GM23248 (cell line): ENCODE measurements at regions not wholly inside any gene's neighbourhood (a gene's known extent, or its start where the extent isn't known, plus 50 kb on each side); places are given as distances from the start of the nearest gene placed in this dataset.
A peak's percentile ranks its signal among the peaks of the same experiment; 100 is the strongest.

ENCODE experiments used
- DNase-seq: peaks from one replicate; pipeline ENCODE4 v3.0.0-alpha.2; 2015
- H2AFZ ChIP-seq: fragments of 200-600 bp; sonication (generic); 2 replicates; pipeline ENCODE4 v1.6.1; 2016; ENCODE audit warnings: antibody characterized with exemption
- H3F3A ChIP-seq: fragments of 200-600 bp; sonication (generic); 2 replicates; pipeline ENCODE4 v1.6.1; 2016; ENCODE audit warnings: mild to moderate bottlenecking, antibody characterized with exemption, mixed run types; ENCODE audit not compliant: insufficient read depth
- H3K27ac ChIP-seq: fragments of 200-600 bp; sonication (generic); 2 replicates; pipeline ENCODE4 v1.5.1; 2016; ENCODE audit warnings: mild to moderate bottlenecking
- H3K27me3 ChIP-seq: fragments of 200-600 bp; sonication (generic); replicated peaks from 2 replicates; pipeline ENCODE4 v1.6.1; 2016; ENCODE audit warnings: mild to moderate bottlenecking; ENCODE audit not compliant: insufficient read depth
- H3K36me3 ChIP-seq: fragments of 200-600 bp; sonication (generic); 2 replicates; pipeline ENCODE4 v1.6.1; 2016; ENCODE audit warnings: low read depth, mild to moderate bottlenecking
- H3K4me1 ChIP-seq: fragments of 200-600 bp; sonication (generic); 2 replicates; pipeline ENCODE4 v1.6.1; 2016; ENCODE audit warnings: mild to moderate bottlenecking; ENCODE audit not compliant: insufficient read depth
- H3K4me2 ChIP-seq: fragments of 200-600 bp; sonication (generic); one replicate; pipeline ENCODE4 v1.6.1; 2016; ENCODE audit warnings: mild to moderate bottlenecking; ENCODE audit not compliant: unreplicated experiment
- H3K4me3 ChIP-seq: fragments of 200-600 bp; sonication (generic); 2 replicates; pipeline ENCODE4 v1.5.1; 2016; ENCODE audit warnings: mild to moderate bottlenecking
- H3K79me2 ChIP-seq: fragments of 200-600 bp; sonication (generic); 2 replicates; pipeline ENCODE4 v1.6.1; 2016; ENCODE audit warnings: mild to moderate bottlenecking; ENCODE audit not compliant: insufficient read depth
- H3K9ac ChIP-seq: fragments of 200-600 bp; sonication (generic); 2 replicates; pipeline ENCODE4 v1.6.1; 2016; ENCODE audit warnings: mild to moderate bottlenecking
- H3K9me2 ChIP-seq: fragments of 200-600 bp; sonication (generic); 2 replicates; pipeline ENCODE4 v1.6.1; 2016; ENCODE audit warnings: mixed run types, mild to moderate bottlenecking, moderate library complexity; ENCODE audit not compliant: insufficient read depth
- H3K9me3 ChIP-seq: fragments of 200-600 bp; sonication (generic); one replicate; pipeline ENCODE4 v1.6.1; 2017; ENCODE audit warnings: low read depth
- H4K20me1 ChIP-seq: fragments of 200-600 bp; sonication (generic); 2 replicates; pipeline ENCODE4 v1.6.0; 2016; ENCODE audit not compliant: insufficient read depth
- EZH2 ChIP-seq: fragments of 200-600 bp; sonication (generic); IDR thresholded peaks from 2 replicates; pipeline ENCODE4 v1.6.1; 2018; ENCODE audit warnings: antibody characterized with exemption, mild to moderate bottlenecking; ENCODE audit not compliant: insufficient read depth, poor library complexity, severe bottlenecking
- EZH2phosphoT487 ChIP-seq: fragments of 200-600 bp; sonication (generic); IDR thresholded peaks from 2 replicates; pipeline ENCODE4 v1.6.1; 2018; ENCODE audit warnings: antibody characterized with exemption, moderate library complexity, mild to moderate bottlenecking, low read depth; ENCODE audit not compliant: insufficient read depth
- WGBS, 2 experiments: methylation state at CpG; one replicate each; pipeline ENCODE4 v1.1.6; 2015 to 2017; ENCODE audit warnings: low lambda C conversion rate in 2 of 2, low coverage in 1 of 2; ENCODE audit errors: missing lambda C conversion rate in 2 of 2; 5-methylcytosine and 5-hydroxymethylcytosine counted together
- in situ Hi-C: fragments of 300-500 bp; cut with MboI; formaldehyde crosslinking; loops from 2 replicates; pipeline ENCODE4 v1.15.0; 2020

DNA sequence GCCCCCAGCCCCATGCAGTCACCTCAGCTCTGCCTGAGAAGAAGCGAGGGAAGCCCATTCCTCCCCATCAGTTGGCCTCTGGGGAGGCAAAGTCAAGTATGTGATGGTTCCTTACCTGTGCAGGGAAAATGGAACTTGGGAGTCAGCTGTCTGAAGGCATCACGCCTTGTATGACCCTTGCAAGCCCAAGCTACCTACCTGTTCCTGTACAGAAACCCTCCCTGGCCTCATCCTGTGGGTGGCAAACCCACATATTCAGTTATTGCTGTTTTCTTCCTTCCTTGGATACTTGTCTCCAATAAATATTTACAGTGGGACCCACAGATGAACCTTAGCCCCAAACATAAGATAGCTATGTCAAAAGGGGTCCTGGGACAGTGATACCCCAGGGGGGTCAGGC, 92.2 kb upstream of the MLN start:
- peak overlapping the region; percentile 1 for H3K4me2 ChIP-seq
- no peaks in the 10 kb centered on the region; the same call in 1 of the 2 replicates for H3K27me3 ChIP-seq
- no peak overlapping the region for H3K4me3 ChIP-seq
- no peak for DNase-seq
- H2AFZ ChIP-seq, result no peak overlapping the region
- peaks cover 26% of the 10 kb centered on the region for H3K4me1 ChIP-seq
- H3K9ac ChIP-seq, result no peak overlapping the region
- WGBS, 2 experiments, result 87 to 96% methylated on average over 2 of the region's 2 CpGs
- no peaks in the 10 kb centered on the region for H3K9me2 ChIP-seq
- peaks cover 9% of the 10 kb centered on the region; the same call in 1 of the 2 replicates for H3F3A ChIP-seq
- H3K36me3 ChIP-seq, result no peaks in the 10 kb centered on the region
- no peaks in the 10 kb centered on the region for H3K79me2 ChIP-seq
- no peaks in the 10 kb centered on the region for H3K9me3 ChIP-seq
- in situ Hi-C loops, result no loop called here
- H4K20me1 ChIP-seq, result no peaks in the 10 kb centered on the region
- no peak overlapping the region for H3K27ac ChIP-seq
- TF ChIP-seq EZH2phosphoT487 (no peak), EZH2 (no peak)

DNA sequence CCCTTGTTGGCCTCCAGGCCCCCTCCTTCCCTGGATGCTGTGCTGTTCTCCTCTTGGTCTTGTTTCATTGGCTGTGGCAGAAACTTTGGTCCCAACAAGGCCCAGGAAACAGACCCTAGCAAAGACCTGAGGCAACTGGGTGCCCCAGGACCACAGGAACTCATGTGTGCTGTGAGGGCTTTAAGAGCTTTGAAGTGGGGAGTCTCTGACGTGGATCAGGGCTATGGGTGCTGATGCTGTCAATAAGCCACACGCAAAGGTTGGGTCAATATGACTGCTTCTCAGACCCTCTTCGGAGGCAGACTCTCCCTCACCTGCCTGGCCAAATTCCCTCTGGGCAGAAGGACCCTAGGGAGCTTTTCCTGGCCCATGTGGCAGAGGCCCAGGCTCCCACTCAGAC, 91.5 kb upstream of the MLN start:
- H2AFZ ChIP-seq, result no peak overlapping the region
- peaks cover 9% of the 10 kb centered on the region; the same call in 1 of the 2 replicates for H3F3A ChIP-seq
- no peak overlapping the region for H3K4me2 ChIP-seq
- no peaks in the 10 kb centered on the region for H4K20me1 ChIP-seq
- no peak overlapping the region for H3K4me3 ChIP-seq
- H3K27me3 ChIP-seq, result no peaks in the 10 kb centered on the region; the same call in 1 of the 2 replicates
- H3K79me2 ChIP-seq, result no peaks in the 10 kb centered on the region
- no peak for DNase-seq
- no peaks in the 10 kb centered on the region for H3K36me3 ChIP-seq
- no peak overlapping the region for H3K27ac ChIP-seq
- no peak for TF ChIP-seq EZH2phosphoT487
- TF ChIP-seq EZH2, result no peak
- in situ Hi-C loops, result no loop called here
- H3K9me2 ChIP-seq, result no peaks in the 10 kb centered on the region
- WGBS, 2 experiments, result 90% methylated on average over 3 of the region's 3 CpGs
- no peak overlapping the region for H3K9ac ChIP-seq
- peaks cover 26% of the 10 kb centered on the region for H3K4me1 ChIP-seq
- H3K9me3 ChIP-seq, result no peaks in the 10 kb centered on the region

DNA sequence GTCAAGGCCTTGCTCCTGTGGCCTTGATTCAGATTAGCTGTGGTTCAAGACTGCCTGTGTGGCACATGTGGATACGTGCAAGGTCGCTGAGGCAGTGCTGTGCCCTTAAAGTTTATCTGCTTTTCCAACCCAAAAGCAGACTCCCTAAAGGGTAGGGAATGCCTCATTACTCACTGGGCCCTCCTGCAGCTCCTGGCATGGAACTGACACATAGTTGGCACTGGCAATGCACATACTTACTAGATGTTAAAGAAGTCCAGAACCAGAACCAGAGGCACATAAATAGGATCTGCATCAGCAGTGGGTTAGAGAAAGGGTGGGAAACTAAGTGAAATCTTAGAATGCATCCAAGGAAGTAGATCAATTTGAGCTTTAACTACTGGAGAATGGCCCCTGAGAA, 90.6 kb upstream of the MLN start:
- no peak for TF ChIP-seq EZH2
- no peak for TF ChIP-seq EZH2phosphoT487

DNA sequence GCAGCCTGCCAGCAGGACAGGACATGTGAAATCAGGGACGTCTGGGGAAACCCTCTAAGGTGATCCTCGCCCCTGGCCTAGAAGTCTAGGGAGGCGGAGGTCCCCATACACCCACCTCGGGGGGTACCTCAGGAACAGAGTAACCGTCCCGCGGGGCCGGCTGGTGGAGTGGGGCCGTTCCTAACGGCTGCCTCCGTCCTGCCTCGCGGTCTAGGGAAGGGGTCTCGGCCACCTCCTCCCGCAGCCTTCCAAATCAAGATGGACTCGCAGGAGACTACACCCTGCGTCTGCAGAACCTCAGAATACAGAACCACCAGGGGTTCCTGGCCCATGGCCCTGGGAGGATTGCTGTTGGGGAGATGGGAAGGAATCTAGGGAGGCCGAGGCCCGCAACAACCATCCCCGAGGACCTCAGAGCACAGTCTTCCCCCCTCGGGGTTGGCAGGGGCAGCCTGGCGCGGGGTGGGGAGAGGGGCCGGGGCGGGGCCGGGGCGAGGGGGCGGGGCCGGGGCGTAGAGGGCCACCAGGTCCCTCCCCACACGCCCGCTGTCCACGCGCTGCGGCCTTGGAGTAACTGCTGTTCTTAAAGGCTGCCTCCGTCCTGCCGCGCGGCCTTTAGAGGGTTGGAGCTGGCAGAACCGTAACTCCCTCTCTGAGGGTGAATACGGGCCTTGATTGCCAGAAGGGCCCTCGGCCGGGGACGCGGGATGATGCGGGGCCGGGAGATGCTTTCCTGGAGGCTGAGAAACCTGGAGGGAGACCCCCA, 89.0 kb upstream of the MLN start:
- no peaks in the 10 kb centered on the region; the same call in 1 of the 2 replicates for H3K27me3 ChIP-seq
- no peak for DNase-seq
- in situ Hi-C loops, result no loop called here

More for the DNA sequence above, 90.6 kb upstream of the MLN start:
- Histone ChIP-seq H3K27me3 (no peaks in the 10 kb centered on the region; the same call in 1 of the 2 replicates), H4K20me1 (no peaks in the 10 kb centered on the region), H3K79me2 (no peaks in the 10 kb centered on the region), H3K4me2 (peak overlapping the region; percentile 40), H3K9me2 (no peaks in the 10 kb centered on the region), H3F3A (peaks cover 9% of the 10 kb centered on the region; the same call in 1 of the 2 replicates), H3K9ac (no peak overlapping the region), H3K9me3 (no peaks in the 10 kb centered on the region), H3K27ac (no peak overlapping the region), H3K4me3 (no peak overlapping the region), H2AFZ (no peak overlapping the region), H3K4me1 (peaks cover 26% of the 10 kb centered on the region), H3K36me3 (no peaks in the 10 kb centered on the region)
- DNase-seq, result peak; percentile 68
- WGBS, 2 experiments, result 67 to 77% methylated on average over 2 of the region's 2 CpGs
- in situ Hi-C loops, result no loop called here

More for the DNA sequence above, 89.0 kb upstream of the MLN start:
- Histone ChIP-seq H3K27ac (no peak overlapping the region), H3K9me2 (no peaks in the 10 kb centered on the region), H3K79me2 (no peaks in the 10 kb centered on the region), H2AFZ (no peak overlapping the region), H3K9me3 (no peaks in the 10 kb centered on the region), H3K4me3 (no peak overlapping the region), H3K4me2 (no peak overlapping the region), H3K9ac (no peak overlapping the region), H3K36me3 (no peaks in the 10 kb centered on the region), H4K20me1 (no peaks in the 10 kb centered on the region), H3F3A (peaks cover 9% of the 10 kb centered on the region; the same call in 1 of the 2 replicates), H3K4me1 (peaks cover 26% of the 10 kb centered on the region)
- WGBS, 2 experiments, result 89 to 93% methylated on average over 30 to 47 of the region's 47 CpGs
- TF ChIP-seq EZH2 (no peak), EZH2phosphoT487 (no peak)
